HAP-1 (cell line): ENCODE measurements at regions not wholly inside any gene's neighbourhood (a gene's known extent, or its start where the extent isn't known, plus 50 kb on each side); places are given as distances from the start of the nearest gene placed in this dataset.
"Not testable (repeated sequence)": the region's sequence is repeated elsewhere in the genome, so short reads cannot be mapped to it uniquely, and the experiment has no call there.

Experiments used
- DNase-seq, 2 experiments: peaks; one replicate each; pipeline ENCODE4 v3.0.0-alpha.2; 2016 to 2020; ENCODE audit warnings: low spot score in 2 of 2
- H3K27me3 ChIP-seq: fragments of 250-450 bp; sonication (Bioruptor Pico); 2 replicates; pipeline ENCODE4 v1.5.1; 2020; ENCODE audit warnings: low read depth, mild to moderate bottlenecking, moderate library complexity
- H3K36me3 ChIP-seq: fragments of 250-450 bp; sonication (Bioruptor Pico); replicated peaks from 2 replicates; pipeline ENCODE4 v1.5.1; 2020; ENCODE audit warnings: mild to moderate bottlenecking
- H3K4me1 ChIP-seq: fragments of 250-450 bp; sonication (Bioruptor Pico); 2 replicates; pipeline ENCODE4 v1.5.1; 2020; ENCODE audit warnings: mild to moderate bottlenecking
- H3K4me3 ChIP-seq: fragments of 250-450 bp; sonication (Bioruptor Pico); 2 replicates; pipeline ENCODE4 v1.5.1; 2020; ENCODE audit warnings: mild to moderate bottlenecking, moderate library complexity
- H3K9me3 ChIP-seq: fragments of 250-450 bp; sonication (Bioruptor Pico); 2 replicates; pipeline ENCODE4 v1.5.1; 2020; ENCODE audit warnings: mild to moderate bottlenecking, moderate library complexity
- in situ Hi-C: fragments of 300-500 bp; cut with MboI; formaldehyde crosslinking; loops from 3 replicates; pipeline ENCODE4 v1.14.3; 2020; ENCODE audit warnings: low sequenced_read_pairs, inconsistent platforms, mixed read lengths

DNA sequence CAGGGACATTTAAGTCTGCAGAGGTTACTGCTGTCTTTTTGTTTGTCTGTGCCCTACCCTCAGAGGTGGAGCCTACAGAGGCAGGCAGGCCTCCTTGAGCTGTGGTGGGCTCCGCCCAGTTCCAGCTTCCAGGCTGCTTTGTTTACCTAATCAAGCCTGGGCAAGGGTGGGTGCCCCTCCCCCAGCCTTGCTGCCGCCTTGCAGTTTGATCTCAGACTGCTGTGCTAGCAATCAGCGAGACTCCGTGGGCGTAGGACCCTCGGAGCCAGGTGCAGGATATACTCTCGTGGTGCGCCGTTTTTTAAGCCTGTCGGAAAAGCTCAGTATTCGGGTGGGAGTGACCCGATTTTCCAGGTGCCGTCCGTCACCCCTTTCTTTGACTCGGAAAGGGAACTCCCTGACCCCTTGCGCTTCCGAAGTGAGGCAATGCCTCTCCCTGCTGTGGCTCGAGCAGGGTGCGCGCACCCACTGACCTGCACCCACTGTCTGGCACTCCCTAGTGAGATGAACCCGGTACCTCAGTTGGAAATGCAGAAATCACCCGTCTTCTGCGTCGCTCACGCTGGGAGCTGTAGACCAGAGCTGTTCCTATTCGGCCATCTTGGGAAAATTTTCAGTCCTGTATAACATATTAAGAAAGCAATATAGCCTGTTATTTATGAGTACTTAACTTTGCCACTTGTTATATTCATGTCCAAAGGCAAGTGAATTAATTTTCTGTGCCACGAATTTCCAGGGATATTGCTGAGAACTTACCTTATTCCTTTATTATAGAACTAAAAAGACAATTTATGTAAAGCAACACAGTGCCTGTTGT is 485.1 kb upstream of the GRIN3A start:
- H3K9me3 ChIP-seq, H3K4me3 ChIP-seq, H3K4me1 ChIP-seq, in situ Hi-C loops, H3K27me3 ChIP-seq, H3K36me3 ChIP-seq: not testable (repeated sequence)
- peak in 1 of 2 experiments; percentile 11 for DNase-seq

- in situ Hi-C loops = no loop called here
- no peak for DNase-seq
- Histone ChIP-seq H3K36me3 (no peaks in the 10 kb centered on the region), H3K4me3 (no peak overlapping the region), H3K4me1 (no peaks in the 10 kb centered on the region), H3K27me3 (no peaks in the 10 kb centered on the region), H3K9me3 (no peaks in the 10 kb centered on the region)
These were observed 470.7 kb upstream of the GRIN3A start for GRCh38 chr9:102209176-102209575.

DNA sequence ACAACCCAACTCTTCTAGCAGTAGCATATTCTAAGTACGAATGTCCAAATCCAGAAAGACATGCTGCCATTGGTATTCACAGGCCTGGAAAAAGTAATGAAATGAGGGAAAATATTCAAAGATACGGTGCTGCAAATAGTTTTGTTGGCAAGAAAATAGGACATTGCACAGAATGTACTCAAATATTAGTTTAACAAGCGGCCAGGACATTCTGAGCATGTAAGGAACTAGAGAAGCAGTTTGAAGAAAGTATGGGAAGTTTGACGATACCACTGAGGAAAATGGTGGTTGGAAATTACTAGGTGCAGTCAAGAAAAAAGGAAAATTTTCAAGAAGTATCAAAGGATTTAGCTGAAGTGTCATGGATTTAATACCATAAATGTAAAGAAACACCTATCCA is 468.0 kb upstream of the GRIN3A start:
- no peaks in the 10 kb centered on the region for H3K9me3 ChIP-seq
- H3K4me3 ChIP-seq = no peak overlapping the region
- H3K27me3 ChIP-seq = no peaks in the 10 kb centered on the region
- in situ Hi-C loops = no loop called here
- DNase-seq = no peak
- no peaks in the 10 kb centered on the region for H3K4me1 ChIP-seq
- no peaks in the 10 kb centered on the region for H3K36me3 ChIP-seq

GRCh38 chr9:102205251-102205650 is 466.8 kb upstream of the GRIN3A start:
- H3K27me3 ChIP-seq = no peaks in the 10 kb centered on the region
- DNase-seq = no peak
- H3K36me3 ChIP-seq = no peaks in the 10 kb centered on the region
- in situ Hi-C loops = no loop called here
- H3K4me1 ChIP-seq = no peaks in the 10 kb centered on the region
- H3K4me3 ChIP-seq = no peak overlapping the region
- no peaks in the 10 kb centered on the region for H3K9me3 ChIP-seq

- DNase-seq = no peak
- Histone ChIP-seq H3K4me3 (no peak overlapping the region), H3K36me3 (no peaks in the 10 kb centered on the region), H3K9me3 (no peaks in the 10 kb centered on the region), H3K27me3 (no peaks in the 10 kb centered on the region), H3K4me1 (no peaks in the 10 kb centered on the region)
- in situ Hi-C loops = no loop called here
These were observed 463.7 kb upstream of the GRIN3A start for GRCh38 chr9:102202126-102202525.

DNA sequence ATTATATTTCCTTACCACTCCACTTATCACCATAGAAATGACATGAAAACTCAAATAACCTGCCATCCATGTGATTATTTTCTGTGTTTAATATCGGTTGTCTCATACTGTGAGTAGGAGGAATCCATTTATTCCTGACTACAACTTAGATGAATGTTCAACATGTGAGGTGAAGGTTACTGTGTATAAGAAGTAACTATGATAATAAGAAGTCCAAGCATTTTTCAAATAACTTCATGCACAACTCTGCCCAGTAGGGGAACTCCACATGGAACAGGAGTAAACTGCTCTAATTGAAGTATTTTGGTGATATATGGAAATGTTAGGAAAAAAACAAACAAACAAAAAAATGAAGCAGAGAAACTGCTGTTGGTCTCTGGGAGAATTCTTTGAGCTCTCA is 447.5 kb upstream of the GRIN3A start:
- no peak for DNase-seq
- H3K27me3 ChIP-seq = no peaks in the 10 kb centered on the region
- in situ Hi-C loops = no loop called here
- no peak overlapping the region for H3K4me3 ChIP-seq
- no peaks in the 10 kb centered on the region for H3K36me3 ChIP-seq
- H3K9me3 ChIP-seq = no peaks in the 10 kb centered on the region
- no peaks in the 10 kb centered on the region for H3K4me1 ChIP-seq

DNA sequence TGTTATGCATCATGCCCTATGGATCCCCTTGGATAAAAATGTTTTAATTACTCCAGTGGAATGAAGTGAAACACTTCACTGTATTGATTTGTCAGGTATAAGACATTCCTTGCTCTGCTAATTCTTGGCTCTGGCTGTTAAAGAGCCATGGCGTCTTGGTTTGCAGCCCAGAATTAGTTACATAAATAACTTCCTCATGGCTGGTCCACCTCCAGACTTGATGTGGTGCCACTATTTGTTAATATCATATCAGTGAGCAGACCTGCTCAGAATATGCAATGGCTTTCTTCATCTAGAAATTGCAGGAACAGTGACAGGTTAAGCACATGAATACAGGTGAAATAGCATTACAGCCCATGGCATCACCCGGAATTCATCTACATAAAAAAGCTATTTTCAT is 446.9 kb upstream of the GRIN3A start:
- DNase-seq = no peak
- Histone ChIP-seq H3K27me3 (no peaks in the 10 kb centered on the region), H3K9me3 (no peaks in the 10 kb centered on the region), H3K36me3 (no peaks in the 10 kb centered on the region), H3K4me3 (no peak overlapping the region), H3K4me1 (no peaks in the 10 kb centered on the region)
- in situ Hi-C loops = no loop called here

DNA sequence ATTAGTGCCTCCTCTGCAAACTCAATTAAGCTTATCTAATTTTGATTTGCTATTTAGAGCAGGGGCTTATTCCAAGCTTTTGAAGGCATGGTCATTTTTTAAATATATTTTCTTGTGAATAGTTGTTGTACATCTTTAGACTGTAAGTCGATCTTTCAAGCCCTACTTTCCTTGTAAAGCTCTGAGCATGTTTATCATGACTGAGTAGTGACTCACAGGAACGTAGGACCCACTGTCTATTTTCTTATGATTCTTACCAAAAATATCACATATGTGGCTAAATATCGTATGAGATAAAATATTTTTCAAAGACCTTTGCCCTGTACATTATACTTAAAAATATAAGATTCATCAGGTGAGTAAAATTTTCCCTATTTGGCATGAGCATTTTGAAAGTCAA is 440.4 kb upstream of the GRIN3A start:
- in situ Hi-C loops = no loop called here
- Histone ChIP-seq H3K4me1 (no peaks in the 10 kb centered on the region), H3K4me3 (no peak overlapping the region), H3K27me3 (no peaks in the 10 kb centered on the region), H3K9me3 (peaks cover 4% of the 10 kb centered on the region; the same call in 1 of the 2 replicates), H3K36me3 (no peaks in the 10 kb centered on the region)
- DNase-seq = no peak

DNA sequence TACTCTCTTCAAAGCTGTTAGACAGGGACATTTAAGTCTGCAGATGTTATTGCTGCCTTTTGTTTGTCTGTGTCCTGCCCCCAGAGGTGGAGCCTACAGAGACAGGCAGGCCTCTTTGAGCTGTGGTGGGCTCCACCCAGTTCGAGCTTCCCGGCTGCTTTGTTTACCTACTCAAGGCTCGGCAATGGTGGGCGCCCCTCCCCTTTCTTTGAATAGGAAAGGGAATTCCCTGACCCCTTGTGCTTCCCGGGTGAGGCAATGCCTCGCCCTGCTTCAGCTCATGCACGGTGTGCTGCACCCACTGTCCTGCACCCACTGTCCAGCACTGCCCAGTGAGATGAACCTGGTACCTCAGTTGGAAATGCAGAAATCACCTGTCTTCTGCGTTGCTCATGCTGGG is 435.8 kb upstream of the GRIN3A start:
- H3K27me3 ChIP-seq, H3K9me3 ChIP-seq, H3K36me3 ChIP-seq, in situ Hi-C loops, H3K4me1 ChIP-seq, H3K4me3 ChIP-seq: not testable (repeated sequence)
- peak in 1 of 2 experiments; percentile 10 for DNase-seq

DNA sequence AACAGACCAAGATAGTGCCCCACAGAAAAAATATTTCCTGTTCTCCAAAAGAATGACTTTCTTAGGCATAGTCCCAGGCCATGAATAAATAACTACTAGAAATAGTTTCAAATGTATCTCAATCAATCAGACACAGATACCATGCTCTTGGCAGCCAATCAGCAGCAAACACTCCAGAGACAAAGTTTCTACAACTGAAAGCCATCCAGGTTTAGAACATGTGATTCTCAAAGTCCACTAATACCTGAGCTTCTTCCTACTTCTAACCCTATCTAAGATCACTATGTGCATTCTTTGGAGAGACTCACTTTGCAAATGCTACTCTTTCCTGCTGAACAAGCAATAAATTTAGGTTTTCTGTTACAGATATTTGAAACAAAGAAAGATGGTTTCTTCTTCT is 425.8 kb upstream of the GRIN3A start:
- in situ Hi-C loops = no loop called here
- Histone ChIP-seq H3K9me3 (no peaks in the 10 kb centered on the region), H3K4me1 (no peaks in the 10 kb centered on the region)

GRCh38 chr9:102153081-102153480 is 414.6 kb upstream of the GRIN3A start:
- H3K4me1 ChIP-seq, H3K36me3 ChIP-seq, DNase-seq, H3K4me3 ChIP-seq, H3K9me3 ChIP-seq, in situ Hi-C loops, H3K27me3 ChIP-seq: not testable (repeated sequence)

More for the DNA sequence above, 425.8 kb upstream of the GRIN3A start:
- Histone ChIP-seq H3K36me3 (no peaks in the 10 kb centered on the region), H3K4me3 (no peak overlapping the region), H3K27me3 (no peaks in the 10 kb centered on the region)
- DNase-seq = no peak

GRCh38 chr9:102135768-102136167 is 397.3 kb upstream of the GRIN3A start:
- Histone ChIP-seq H3K9me3 (no peaks in the 10 kb centered on the region), H3K4me1 (no peaks in the 10 kb centered on the region), H3K36me3 (no peaks in the 10 kb centered on the region), H3K4me3 (no peak overlapping the region), H3K27me3 (no peaks in the 10 kb centered on the region)
- in situ Hi-C loops = no loop called here
- DNase-seq = no peak

DNA sequence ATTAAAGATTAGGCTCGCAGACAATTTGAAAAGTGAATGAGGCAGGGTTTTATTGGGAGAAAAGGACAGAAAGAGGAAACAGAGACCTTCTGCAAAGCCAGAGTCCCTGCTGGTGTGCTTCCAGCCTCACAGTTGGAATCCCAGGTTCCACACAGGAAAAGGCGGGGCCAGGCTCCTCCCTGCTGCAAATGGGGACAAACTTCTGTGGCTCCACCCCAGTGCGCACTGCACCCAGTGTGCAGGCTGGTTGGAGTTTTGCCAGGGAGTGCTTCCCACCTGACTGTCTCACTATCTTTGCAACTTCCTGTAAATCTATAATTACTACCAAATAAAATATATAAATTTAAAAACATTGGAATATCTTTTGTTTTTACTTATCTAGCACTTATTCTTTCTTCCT is 386.0 kb upstream of the GRIN3A start:
- in situ Hi-C loops = no loop called here
- no peak for DNase-seq
- no peak overlapping the region for H3K4me3 ChIP-seq
- no peaks in the 10 kb centered on the region for H3K27me3 ChIP-seq
- no peaks in the 10 kb centered on the region for H3K9me3 ChIP-seq
- no peaks in the 10 kb centered on the region for H3K36me3 ChIP-seq
- H3K4me1 ChIP-seq = no peaks in the 10 kb centered on the region

DNA sequence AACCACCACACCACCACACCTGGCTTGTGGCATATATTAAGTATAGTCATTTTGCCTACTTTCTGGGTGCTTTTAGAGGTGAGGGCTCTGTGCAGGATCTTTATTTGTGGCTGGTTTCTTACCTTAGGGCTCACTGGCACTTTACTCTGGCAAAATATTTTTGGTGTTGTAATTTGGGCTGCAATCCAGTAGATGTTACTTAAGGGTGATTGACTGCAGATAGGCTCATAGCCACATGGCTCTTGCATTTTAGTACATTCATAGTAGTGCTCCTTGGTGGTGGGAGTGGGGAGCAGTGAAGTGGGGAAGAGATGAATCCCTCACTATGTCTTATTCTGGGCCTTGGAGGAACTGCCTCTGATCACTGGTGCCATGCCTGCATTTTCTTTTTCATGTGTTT is 376.1 kb upstream of the GRIN3A start:
- Histone ChIP-seq H3K27me3 (no peaks in the 10 kb centered on the region), H3K36me3 (no peaks in the 10 kb centered on the region), H3K4me3 (no peak overlapping the region), H3K4me1 (no peaks in the 10 kb centered on the region), H3K9me3 (no peaks in the 10 kb centered on the region)
- in situ Hi-C loops = no loop called here
- DNase-seq = no peak

- H3K9me3 ChIP-seq = no peaks in the 10 kb centered on the region
- H3K36me3 ChIP-seq = no peaks in the 10 kb centered on the region
- no peaks in the 10 kb centered on the region for H3K4me1 ChIP-seq
- no peak for DNase-seq
- H3K27me3 ChIP-seq = no peaks in the 10 kb centered on the region
- H3K4me3 ChIP-seq = no peak overlapping the region
- in situ Hi-C loops = no loop called here
These were observed 374.7 kb upstream of the GRIN3A start for GRCh38 chr9:102113191-102113590.
